ENCODE measurements at regions not wholly inside any gene's neighbourhood (a gene's known extent, or its start where the extent isn't known, plus 50 kb on each side); places are given as distances from the start of the nearest gene placed in this dataset.

- Mint-ChIP-seq H3K36me3 (no peaks in the 10 kb centered on the region), H3K9me3 (peaks cover 0 to 10% (median 0%) of the 10 kb centered on the region in 6 donors), H3K27ac (no peak overlapping the region), H3K4me3 (no peak overlapping the region), H3K4me1 (no peaks in the 10 kb centered on the region), H3K27me3 (ENCODE audit: low read depth in 3 of 3) (peaks cover 0 to 2% (median 0%) of the 10 kb centered on the region in 3 donors)
- no peak for DNase-seq
Measured at GRCh38 chr5:167592114-167592513, 699.3 kb upstream of the WWC1 start.

- Mint-ChIP-seq H3K36me3 (no peaks in the 10 kb centered on the region), H3K4me3 (no peak overlapping the region), H3K4me1 (no peaks in the 10 kb centered on the region), H3K9me3 (peaks cover 0 to 10% (median 2%) of the 10 kb centered on the region in 6 donors), H3K27ac (no peak overlapping the region), H3K27me3 (ENCODE audit: low read depth in 3 of 3) (peaks cover 0 to 2% (median 0%) of the 10 kb centered on the region in 3 donors)
- no peak for DNase-seq
Measured at GRCh38 chr5:167593329-167594060, 698.0 kb upstream of the WWC1 start.

GRCh38 chr5:167594061-167594435 is 697.4 kb upstream of the WWC1 start:
- Mint-ChIP-seq H3K4me3 (no peak overlapping the region), H3K4me1 (no peaks in the 10 kb centered on the region), H3K36me3 (no peaks in the 10 kb centered on the region), H3K9me3 (peaks cover 0 to 10% (median 4%) of the 10 kb centered on the region in 6 donors), H3K27ac (no peak overlapping the region), H3K27me3 (ENCODE audit: low read depth in 3 of 3) (peaks cover 0 to 2% (median 0%) of the 10 kb centered on the region in 3 donors)
- no peak for DNase-seq

GRCh38 chr5:167594750-167595149 is 696.7 kb upstream of the WWC1 start:
- peaks cover 0 to 10% (median 5%) of the 10 kb centered on the region in 6 donors for H3K9me3 Mint-ChIP-seq
- no peaks in the 10 kb centered on the region for H3K4me1 Mint-ChIP-seq
- H3K36me3 Mint-ChIP-seq: no peaks in the 10 kb centered on the region
- H3K4me3 Mint-ChIP-seq: no peak overlapping the region
- no peak overlapping the region for H3K27ac Mint-ChIP-seq
- peaks cover 0 to 2% (median 2%) of the 10 kb centered on the region in 3 donors for H3K27me3 Mint-ChIP-seq (ENCODE audit: low read depth in 3 of 3)
- no peak for DNase-seq

GRCh38 chr5:167595196-167595595 is 696.2 kb upstream of the WWC1 start:
- H3K27ac Mint-ChIP-seq: no peak overlapping the region
- H3K27me3 Mint-ChIP-seq (ENCODE audit: low read depth in 3 of 3): peaks cover 0 to 2% (median 2%) of the 10 kb centered on the region in 3 donors
- DNase-seq: no peak
- no peak overlapping the region for H3K4me3 Mint-ChIP-seq
- H3K9me3 Mint-ChIP-seq: peaks cover 0 to 10% (median 5%) of the 10 kb centered on the region in 6 donors
- H3K36me3 Mint-ChIP-seq: no peaks in the 10 kb centered on the region
- H3K4me1 Mint-ChIP-seq: no peaks in the 10 kb centered on the region

GRCh38 chr5:167598166-167598565 is 693.3 kb upstream of the WWC1 start:
- Mint-ChIP-seq H3K4me3 (no peak overlapping the region), H3K9me3 (peaks cover 0 to 7% (median 5%) of the 10 kb centered on the region in 6 donors), H3K27me3 (ENCODE audit: low read depth in 3 of 3) (peaks cover 0 to 2% (median 2%) of the 10 kb centered on the region in 3 donors), H3K27ac (no peak overlapping the region), H3K4me1 (no peaks in the 10 kb centered on the region), H3K36me3 (no peaks in the 10 kb centered on the region)
- DNase-seq: no peak

- Mint-ChIP-seq H3K27ac (no peak overlapping the region), H3K4me3 (no peak overlapping the region), H3K4me1 (no peaks in the 10 kb centered on the region), H3K27me3 (ENCODE audit: low read depth in 3 of 3) (peaks cover 0 to 2% (median 0%) of the 10 kb centered on the region in 3 donors), H3K9me3 (peaks cover 0 to 8% (median 5%) of the 10 kb centered on the region in 6 donors), H3K36me3 (no peaks in the 10 kb centered on the region)
- DNase-seq: no peak
Measured at GRCh38 chr5:167602067-167602466, 689.4 kb upstream of the WWC1 start.

GRCh38 chr5:167603135-167603534 is 688.3 kb upstream of the WWC1 start:
- Mint-ChIP-seq H3K27me3 (ENCODE audit: low read depth in 3 of 3) (peaks cover 0 to 2% (median 0%) of the 10 kb centered on the region in 3 donors), H3K4me3 (no peak overlapping the region), H3K36me3 (no peaks in the 10 kb centered on the region), H3K27ac (no peak overlapping the region), H3K9me3 (peaks cover 0 to 8% (median 4%) of the 10 kb centered on the region in 6 donors), H3K4me1 (no peaks in the 10 kb centered on the region)
- no peak for DNase-seq

- Mint-ChIP-seq H3K4me1 (no peaks in the 10 kb centered on the region), H3K27me3 (ENCODE audit: low read depth in 3 of 3) (no peaks in the 10 kb centered on the region), H3K36me3 (no peaks in the 10 kb centered on the region), H3K4me3 (no peak overlapping the region), H3K9me3 (peaks cover 2 to 26% (median 4%) of the 10 kb centered on the region in 6 donors), H3K27ac (no peak overlapping the region)
- no peak for DNase-seq
Measured at GRCh38 chr5:167608390-167609272, 682.8 kb upstream of the WWC1 start.

GRCh38 chr5:167614294-167615021 is 677.0 kb upstream of the WWC1 start:
- H3K4me3 Mint-ChIP-seq: no peak overlapping the region
- H3K9me3 Mint-ChIP-seq: peaks cover 0 to 25% (median 4%) of the 10 kb centered on the region in 6 donors
- H3K4me1 Mint-ChIP-seq: no peaks in the 10 kb centered on the region
- no peak for DNase-seq
- H3K27ac Mint-ChIP-seq: no peak overlapping the region
- H3K27me3 Mint-ChIP-seq (ENCODE audit: low read depth in 3 of 3): peaks cover 0 to 3% (median 0%) of the 10 kb centered on the region in 3 donors
- H3K36me3 Mint-ChIP-seq: no peaks in the 10 kb centered on the region

- no peak for DNase-seq
- no peaks in the 10 kb centered on the region for H3K36me3 Mint-ChIP-seq
- peaks cover 0 to 3% (median 0%) of the 10 kb centered on the region in 3 donors for H3K27me3 Mint-ChIP-seq (ENCODE audit: low read depth in 3 of 3)
Measured at GRCh38 chr5:167616043-167616890, 675.2 kb upstream of the WWC1 start.

GRCh38 chr5:167623354-167623753 is 668.1 kb upstream of the WWC1 start:
- Mint-ChIP-seq H3K27me3 (ENCODE audit: low read depth in 3 of 3) (peaks cover 0 to 2% (median 0%) of the 10 kb centered on the region in 3 donors), H3K4me3 (no peak overlapping the region), H3K9me3 (peaks cover 0 to 29% (median 4%) of the 10 kb centered on the region in 6 donors), H3K4me1 (no peaks in the 10 kb centered on the region), H3K36me3 (no peaks in the 10 kb centered on the region), H3K27ac (no peak overlapping the region)
- DNase-seq: no peak

More at GRCh38 chr5:167616043-167616890, 675.2 kb upstream of the WWC1 start:
- no peak overlapping the region for H3K4me3 Mint-ChIP-seq
- H3K27ac Mint-ChIP-seq: no peak overlapping the region
- no peaks in the 10 kb centered on the region for H3K4me1 Mint-ChIP-seq
- H3K9me3 Mint-ChIP-seq: peaks cover 0 to 21% (median 4%) of the 10 kb centered on the region in 6 donors

- Mint-ChIP-seq H3K9me3 (peaks cover 0 to 26% (median 3%) of the 10 kb centered on the region in 6 donors), H3K27me3 (ENCODE audit: low read depth in 3 of 3) (peaks cover 0 to 2% (median 0%) of the 10 kb centered on the region in 3 donors), H3K4me1 (no peaks in the 10 kb centered on the region), H3K27ac (no peak overlapping the region), H3K36me3 (no peaks in the 10 kb centered on the region), H3K4me3 (no peak overlapping the region)
- DNase-seq: no peak
Measured at GRCh38 chr5:167624053-167624452, 667.4 kb upstream of the WWC1 start.
